GM21390 (cell line): ENCODE measurements at regions not wholly inside any gene's neighbourhood (a gene's known extent, or its start where the extent isn't known, plus 50 kb on each side); places are given as distances from the start of the nearest gene placed in this dataset.
"Not testable (repeated sequence)": the region's sequence is repeated elsewhere in the genome, so short reads cannot be mapped to it uniquely, and the experiment has no call there.

ENCODE experiments used
- ATAC-seq: cut with Tn5 transposase; IDR thresholded peaks from one replicate; pipeline ENCODE4 v1.9.1; 2021; ENCODE audit not compliant: unreplicated experiment

GRCh38 chr3:193118907-193119306 lies 122.1 kb upstream of the PLAAT1 start:
- ATAC-seq: no peak

GRCh38 chr3:193119926-193120325 lies 121.1 kb upstream of the PLAAT1 start:
- no peak for ATAC-seq

- ATAC-seq: no peak
These were observed 116.2 kb upstream of the PLAAT1 start for GRCh38 chr3:193124861-193125260.

- no peak for ATAC-seq
These were observed 111.4 kb upstream of the PLAAT1 start for GRCh38 chr3:193129607-193130006.

- ATAC-seq: no peak
These were observed 110.4 kb upstream of the PLAAT1 start for GRCh38 chr3:193130576-193130975.

GRCh38 chr3:193132241-193132640 lies 108.8 kb upstream of the PLAAT1 start:
- no peak for ATAC-seq

- ATAC-seq: no peak
These were observed 108.1 kb upstream of the PLAAT1 start for GRCh38 chr3:193132964-193133363.

GRCh38 chr3:193134856-193135255 lies 106.2 kb upstream of the PLAAT1 start:
- no peak for ATAC-seq

GRCh38 chr3:193140381-193140780 lies 100.6 kb upstream of the PLAAT1 start:
- ATAC-seq: no peak

GRCh38 chr3:193145248-193145647 lies 95.8 kb upstream of the PLAAT1 start:
- no peak for ATAC-seq

GRCh38 chr3:193148688-193149473 lies 92.1 kb upstream of the PLAAT1 start:
- no peak for ATAC-seq

- no peak for ATAC-seq
These were observed 91.0 kb upstream of the PLAAT1 start for GRCh38 chr3:193149998-193150397.

GRCh38 chr3:193155044-193155781 lies 85.8 kb upstream of the PLAAT1 start:
- not testable (repeated sequence) for ATAC-seq

- no peak for ATAC-seq
These were observed 84.0 kb upstream of the PLAAT1 start for GRCh38 chr3:193157051-193157450.

- no peak for ATAC-seq
These were observed 75.4 kb upstream of the PLAAT1 start for GRCh38 chr3:193165431-193166120.

GRCh38 chr3:193168931-193169330 lies 72.1 kb upstream of the PLAAT1 start:
- ATAC-seq: no peak

GRCh38 chr3:193174140-193174539 lies 66.9 kb upstream of the PLAAT1 start:
- ATAC-seq: no peak

GRCh38 chr3:193179332-193180012 lies 61.5 kb upstream of the PLAAT1 start:
- not testable (repeated sequence) for ATAC-seq

GRCh38 chr3:193187070-193187722 lies 53.8 kb upstream of the PLAAT1 start:
- ATAC-seq: no peak

GRCh38 chr3:193190146-193190786 lies 50.8 kb upstream of the PLAAT1 start:
- peak; percentile 69 for ATAC-seq
